Thoracic aorta (tissue), 2 donors: ENCODE measurements at regions not wholly inside any gene's neighbourhood (a gene's known extent, or its start where the extent isn't known, plus 50 kb on each side); places are given as distances from the start of the nearest gene placed in this dataset.

Source experiments
- ATAC-seq: fragments of 150-250 bp; one replicate; pipeline ENCODE4 v1.8.0; 2017; ENCODE audit warnings: low read depth; ENCODE audit not compliant: insufficient number of reproducible peaks, low FRiP score
- DNase-seq: peaks from one replicate; pipeline ENCODE4 v3.0.0-alpha.2; 2020; ENCODE audit warnings: low spot score
- H3K27ac ChIP-seq, 2 donors: fragments of 200-600 bp; sonication (generic); 1 replicate in 1 of 2; 2 replicates in 1 of 2; pipeline ENCODE4 v1.5.1; 2016; ENCODE audit warnings: mild to moderate bottlenecking in 2 of 2, moderate library complexity in 2 of 2
- H3K27me3 ChIP-seq: fragments of 200-600 bp; sonication (generic); replicated peaks from 2 replicates; pipeline ENCODE4 v1.6.0; 2016; ENCODE audit warnings: mild to moderate bottlenecking; ENCODE audit not compliant: insufficient read depth
- H3K36me3 ChIP-seq: fragments of 200-600 bp; sonication (generic); one replicate; pipeline ENCODE4 v1.5.1; 2016
- H3K4me1 ChIP-seq, 2 donors: fragments of 200-600 bp; sonication (generic); 1 replicate in 1 of 2; 2 replicates in 1 of 2; pipeline versions ENCODE4 v1.5.1 to v1.6.0; 2016; ENCODE audit warnings: low read depth in 2 of 2, mild to moderate bottlenecking in 1 of 2; ENCODE audit not compliant: control insufficient read depth in 1 of 2
- H3K4me3 ChIP-seq: fragments of 200-600 bp; sonication (generic); 2 replicates; pipeline ENCODE4 v1.5.1; 2016; ENCODE audit warnings: mild to moderate bottlenecking
- H3K9me3 ChIP-seq: fragments of 200-600 bp; sonication (generic); 2 replicates; pipeline ENCODE4 v1.5.1; 2016
- TF ChIP-seq, protein P1 (sequence below): fragments of 200-600 bp; sonication (generic); IDR thresholded peaks from one replicate; pipeline ENCODE4 v1.5.1; 2019; ENCODE audit warnings: antibody characterized with exemption

GRCh38 chr1:34380526-34381124 lies 203.9 kb downstream of the C1orf94 start:
- H3K27ac ChIP-seq, result no peak overlapping the region
- no peaks in the 10 kb centered on the region for H3K27me3 ChIP-seq
- no peak for ATAC-seq
- no peak overlapping the region for H3K4me3 ChIP-seq
- H3K9me3 ChIP-seq, result no peaks in the 10 kb centered on the region
- no peak for DNase-seq
- TF ChIP-seq, protein P1, sequence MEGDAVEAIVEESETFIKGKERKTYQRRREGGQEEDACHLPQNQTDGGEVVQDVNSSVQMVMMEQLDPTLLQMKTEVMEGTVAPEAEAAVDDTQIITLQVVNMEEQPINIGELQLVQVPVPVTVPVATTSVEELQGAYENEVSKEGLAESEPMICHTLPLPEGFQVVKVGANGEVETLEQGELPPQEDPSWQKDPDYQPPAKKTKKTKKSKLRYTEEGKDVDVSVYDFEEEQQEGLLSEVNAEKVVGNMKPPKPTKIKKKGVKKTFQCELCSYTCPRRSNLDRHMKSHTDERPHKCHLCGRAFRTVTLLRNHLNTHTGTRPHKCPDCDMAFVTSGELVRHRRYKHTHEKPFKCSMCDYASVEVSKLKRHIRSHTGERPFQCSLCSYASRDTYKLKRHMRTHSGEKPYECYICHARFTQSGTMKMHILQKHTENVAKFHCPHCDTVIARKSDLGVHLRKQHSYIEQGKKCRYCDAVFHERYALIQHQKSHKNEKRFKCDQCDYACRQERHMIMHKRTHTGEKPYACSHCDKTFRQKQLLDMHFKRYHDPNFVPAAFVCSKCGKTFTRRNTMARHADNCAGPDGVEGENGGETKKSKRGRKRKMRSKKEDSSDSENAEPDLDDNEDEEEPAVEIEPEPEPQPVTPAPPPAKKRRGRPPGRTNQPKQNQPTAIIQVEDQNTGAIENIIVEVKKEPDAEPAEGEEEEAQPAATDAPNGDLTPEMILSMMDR, result no peak
- no peaks in the 10 kb centered on the region for H3K4me1 ChIP-seq
- no peaks in the 10 kb centered on the region for H3K36me3 ChIP-seq

DNA sequence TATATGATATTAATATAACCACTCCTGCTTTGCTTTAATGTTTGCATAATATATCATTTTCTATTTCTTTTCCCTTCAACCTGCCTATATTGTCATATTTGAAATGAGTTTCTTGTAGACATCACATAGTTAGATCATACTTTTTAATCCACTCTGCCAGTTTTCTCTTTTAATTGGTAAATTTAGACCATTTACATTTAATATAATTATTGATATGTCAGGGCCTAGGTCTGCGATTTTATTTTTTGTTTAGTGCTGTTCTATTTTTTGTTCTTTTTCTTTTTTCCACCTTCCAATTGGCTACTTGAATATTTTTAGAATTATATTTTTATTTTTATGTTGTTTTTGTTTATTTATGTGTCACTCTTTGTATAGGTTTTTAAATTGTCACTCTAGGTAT lies 213.3 kb downstream of the C1orf94 start:
- TF ChIP-seq, protein P1, result no peak
- ATAC-seq (no peak), DNase-seq (no peak)
- H3K27me3 ChIP-seq, result no peaks in the 10 kb centered on the region
- H3K27ac ChIP-seq, result no peak overlapping the region
- H3K4me3 ChIP-seq, result no peak overlapping the region
- no peaks in the 10 kb centered on the region for H3K36me3 ChIP-seq
- no peaks in the 10 kb centered on the region for H3K4me1 ChIP-seq
- H3K9me3 ChIP-seq, result no peaks in the 10 kb centered on the region

DNA sequence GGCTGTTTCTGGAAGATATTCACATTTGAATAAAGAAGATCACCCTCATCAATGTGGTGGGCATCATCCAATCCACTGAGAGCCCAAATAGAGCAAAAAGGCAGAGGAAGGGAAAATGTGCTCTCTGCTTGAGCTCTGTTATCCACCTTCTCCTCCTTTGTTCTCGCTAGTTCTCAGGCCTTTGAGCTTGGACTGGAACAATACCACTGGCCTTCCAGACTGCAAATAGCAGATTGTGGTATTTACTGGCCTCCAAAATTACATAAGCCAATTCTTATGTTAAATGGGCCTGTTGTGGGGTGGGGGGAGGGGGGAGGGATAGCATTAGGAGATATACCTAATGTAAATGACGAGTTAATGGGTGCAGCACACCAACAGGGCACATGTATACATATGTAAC lies 219.3 kb downstream of the C1orf94 start:
- no peaks in the 10 kb centered on the region for H3K4me1 ChIP-seq
- no peaks in the 10 kb centered on the region for H3K9me3 ChIP-seq
- TF ChIP-seq, protein P1, result no peak
- H3K27me3 ChIP-seq, result no peaks in the 10 kb centered on the region
- H3K4me3 ChIP-seq, result no peak overlapping the region
- H3K27ac ChIP-seq, result no peak overlapping the region
- H3K36me3 ChIP-seq, result no peaks in the 10 kb centered on the region
- ATAC-seq (no peak), DNase-seq (no peak)

- Histone ChIP-seq H3K4me1 (no peaks in the 10 kb centered on the region), H3K27me3 (no peaks in the 10 kb centered on the region), H3K9me3 (no peaks in the 10 kb centered on the region), H3K36me3 (no peaks in the 10 kb centered on the region), H3K27ac (no peak overlapping the region), H3K4me3 (no peak overlapping the region)
- ATAC-seq, result no peak
- no peak for DNase-seq
- TF ChIP-seq, protein P1, result no peak
These were observed 221.7 kb downstream of the C1orf94 start for GRCh38 chr1:34398241-34398915.

GRCh38 chr1:34398916-34399275 lies 222.2 kb downstream of the C1orf94 start:
- no peak overlapping the region for H3K4me3 ChIP-seq
- H3K4me1 ChIP-seq, result no peaks in the 10 kb centered on the region
- H3K9me3 ChIP-seq, result no peaks in the 10 kb centered on the region
- H3K27me3 ChIP-seq, result no peaks in the 10 kb centered on the region
- no peak overlapping the region for H3K27ac ChIP-seq
- TF ChIP-seq, protein P1, result no peak
- DNase-seq (no peak), ATAC-seq (no peak)
- no peaks in the 10 kb centered on the region for H3K36me3 ChIP-seq
